Trophoblast cell (in vitro differentiated cells and primary cell): ENCODE measurements at regions not wholly inside any gene's neighbourhood (a gene's known extent, or its start where the extent isn't known, plus 50 kb on each side); places are given as distances from the start of the nearest gene placed in this dataset.
A peak's percentile ranks its signal among the peaks of the same experiment; 100 is the strongest.

ENCODE experiments used
- DNase-seq, 2 donors: peaks; one replicate each; pipeline ENCODE4 v3.0.0-alpha.2; 2016
- H2AFZ ChIP-seq: 2 replicates; pipeline ENCODE4 v1.6.1; 2013; ENCODE audit warnings: low read length, moderate library complexity, mild to moderate bottlenecking; ENCODE audit not compliant: insufficient read depth, poor library complexity
- H2AK5ac ChIP-seq: 2 replicates; pipeline ENCODE4 v1.6.1; 2013; ENCODE audit warnings: mild to moderate bottlenecking, low read length
- H2BK120ac ChIP-seq: 2 replicates; pipeline ENCODE4 v1.6.1; 2013; ENCODE audit warnings: low read length, mild to moderate bottlenecking, moderate library complexity; ENCODE audit not compliant: insufficient read depth, poor library complexity
- H2BK12ac ChIP-seq: 2 replicates; pipeline ENCODE4 v1.6.1; 2013; ENCODE audit warnings: mild to moderate bottlenecking, low read length, moderate library complexity
- H2BK5ac ChIP-seq: 2 replicates; pipeline ENCODE4 v1.6.1; 2013; ENCODE audit warnings: low read length, low read depth, moderate library complexity, mild to moderate bottlenecking; ENCODE audit not compliant: poor library complexity
- H3K14ac ChIP-seq: 2 replicates; pipeline ENCODE4 v1.6.1; 2013; ENCODE audit warnings: mild to moderate bottlenecking, low read length
- H3K18ac ChIP-seq: 2 replicates; pipeline ENCODE4 v1.6.1; 2013; ENCODE audit warnings: mild to moderate bottlenecking, low read length
- H3K23ac ChIP-seq: 2 replicates; pipeline ENCODE4 v1.6.1; 2013; ENCODE audit warnings: low read length
- H3K27ac ChIP-seq: 2 replicates; pipeline ENCODE4 v1.5.1; 2013; ENCODE audit warnings: low read depth, mild to moderate bottlenecking, inconsistent platforms, low read length, moderate library complexity
- H3K27me3 ChIP-seq: 2 replicates; pipeline ENCODE4 v1.6.1; 2013; ENCODE audit warnings: inconsistent platforms, mild to moderate bottlenecking, low read length, moderate library complexity; ENCODE audit not compliant: insufficient read depth
- H3K36me3 ChIP-seq, 2 experiments: 1 replicate in 1 of 2; 2 replicates in 1 of 2; pipeline ENCODE4 v1.6.1; 2013; ENCODE audit warnings: low read length in 2 of 2, mild to moderate bottlenecking in 2 of 2, moderate library complexity in 1 of 2; ENCODE audit not compliant: insufficient read depth in 2 of 2, control insufficient read depth in 1 of 2
- H3K4ac ChIP-seq: 2 replicates; pipeline ENCODE4 v1.6.1; 2013; ENCODE audit warnings: low read depth, mild to moderate bottlenecking, low read length, moderate library complexity
- H3K4me1 ChIP-seq, 2 experiments: 1 replicate in 1 of 2; 2 replicates in 1 of 2; pipeline ENCODE4 v1.6.1; 2013; ENCODE audit warnings: low read length in 2 of 2, mild to moderate bottlenecking in 2 of 2, moderate library complexity in 1 of 2; ENCODE audit not compliant: insufficient read depth in 2 of 2, control insufficient read depth in 1 of 2
- H3K4me2 ChIP-seq: 2 replicates; pipeline ENCODE4 v1.6.1; 2013; ENCODE audit warnings: inconsistent platforms, mild to moderate bottlenecking, low read length, moderate library complexity
- H3K4me3 ChIP-seq: 2 replicates; pipeline ENCODE4 v1.5.1; 2013; ENCODE audit warnings: mild to moderate bottlenecking, low read depth, low read length, inconsistent platforms
- H3K79me1 ChIP-seq: one replicate; pipeline ENCODE4 v1.6.1; 2013; ENCODE audit warnings: low read length
- H3K79me2 ChIP-seq: 2 replicates; pipeline ENCODE4 v1.6.1; 2013; ENCODE audit warnings: low read length, mild to moderate bottlenecking; ENCODE audit not compliant: control insufficient read depth, insufficient read depth, poor library complexity
- H3K9ac ChIP-seq: 2 replicates; pipeline ENCODE4 v1.6.1; 2013; ENCODE audit warnings: mild to moderate bottlenecking, low read length
- H3K9me3 ChIP-seq: 2 replicates; pipeline ENCODE4 v1.6.1; 2013; ENCODE audit warnings: low read depth, mild to moderate bottlenecking, control low read depth, inconsistent platforms, low read length; ENCODE audit not compliant: insufficient read depth
- H4K12ac ChIP-seq: 2 replicates; pipeline ENCODE4 v1.6.1; 2013; ENCODE audit warnings: low read depth, mild to moderate bottlenecking, low read length, moderate library complexity
- H4K8ac ChIP-seq: 2 replicates; pipeline ENCODE4 v1.6.1; 2013; ENCODE audit warnings: low read depth, mild to moderate bottlenecking, low read length, moderate library complexity
- H4K91ac ChIP-seq: one replicate; pipeline ENCODE4 v1.6.1; 2013; ENCODE audit warnings: low read depth, mild to moderate bottlenecking, low read length, moderate library complexity
- WGBS: extraction: QIAGEN DNeasy Blood & Tissue Kit; methylation state at CpG from one replicate; pipeline ENCODE4 v1.1.7; 2013; ENCODE audit warnings: missing lambda C conversion rate; ENCODE audit not compliant: insufficient read length, insufficient coverage; ENCODE audit errors: extremely low coverage; 5-methylcytosine and 5-hydroxymethylcytosine counted together

DNA sequence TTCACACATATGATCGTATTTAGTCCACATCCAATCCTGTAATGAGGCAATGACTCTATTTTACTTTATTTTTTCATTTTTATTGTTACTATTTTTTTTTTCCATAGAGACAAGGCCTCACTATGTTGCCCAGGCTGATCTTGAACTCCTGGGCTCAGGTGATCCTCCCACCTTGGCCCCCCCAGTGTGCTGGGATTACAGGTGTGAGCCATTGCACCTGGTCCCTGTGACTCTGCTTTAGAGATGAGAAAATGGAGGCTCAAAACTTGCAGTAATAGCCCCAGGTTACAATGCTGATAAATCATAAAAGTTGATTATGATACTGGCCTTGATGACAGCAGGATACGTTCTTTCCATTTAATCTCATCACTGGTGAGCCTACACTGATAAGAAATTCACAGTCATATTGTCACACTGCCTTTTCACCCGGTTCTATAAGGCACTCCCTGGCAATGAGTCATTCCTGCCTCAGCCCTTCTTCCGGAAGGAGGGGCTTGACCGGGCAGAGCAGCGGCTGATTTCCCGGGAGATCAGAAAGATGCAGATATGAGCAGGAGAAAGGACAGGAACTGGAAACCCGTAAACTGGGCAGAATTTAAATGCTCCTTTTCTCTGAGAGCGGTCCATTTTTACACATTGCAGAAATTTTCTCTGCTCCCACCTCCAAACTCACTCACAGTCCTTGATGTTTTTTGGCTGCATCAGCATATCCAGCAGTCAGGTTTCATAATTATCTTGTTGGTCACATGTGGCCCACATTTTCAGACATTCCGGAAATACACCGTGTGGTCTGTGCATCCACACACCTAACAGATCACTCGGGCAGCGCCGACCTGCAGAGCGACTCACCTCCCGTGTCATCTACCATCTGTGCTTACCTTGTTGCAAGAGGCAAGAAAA lies 616.4 kb downstream of the EFNB2 start:
- peaks cover 0 to 6% of the 10 kb centered on the region in 2 experiments for H3K4me1 ChIP-seq
- H2BK5ac ChIP-seq: no peak overlapping the region
- H3K9me3 ChIP-seq: no peaks in the 10 kb centered on the region
- H3K79me1 ChIP-seq: peaks cover 1% of the 10 kb centered on the region
- peak; percentile 94 to 95 for DNase-seq
- no peak overlapping the region for H3K14ac ChIP-seq
- H3K27me3 ChIP-seq: no peaks in the 10 kb centered on the region
- H3K27ac ChIP-seq: peak overlapping the region; percentile 18
- no peak overlapping the region for H2AFZ ChIP-seq
- H3K79me2 ChIP-seq: no peaks in the 10 kb centered on the region
- no peak overlapping the region for H3K4ac ChIP-seq
- peak overlapping the region; percentile 53 for H3K4me2 ChIP-seq
- no peak overlapping the region for H3K18ac ChIP-seq
- no peak overlapping the region for H4K12ac ChIP-seq
- no peak overlapping the region for H3K9ac ChIP-seq
- no peak overlapping the region for H3K23ac ChIP-seq
- no peak overlapping the region for H2BK12ac ChIP-seq
- H4K8ac ChIP-seq: no peak overlapping the region
- no peak overlapping the region for H4K91ac ChIP-seq
- H2AK5ac ChIP-seq: no peak overlapping the region
- WGBS: no CpG with 5 or more reads among the region's 16 CpGs
- no peaks in the 10 kb centered on the region for H3K36me3 ChIP-seq
- no peak overlapping the region for H3K4me3 ChIP-seq
- H2BK120ac ChIP-seq: no peak overlapping the region

DNA sequence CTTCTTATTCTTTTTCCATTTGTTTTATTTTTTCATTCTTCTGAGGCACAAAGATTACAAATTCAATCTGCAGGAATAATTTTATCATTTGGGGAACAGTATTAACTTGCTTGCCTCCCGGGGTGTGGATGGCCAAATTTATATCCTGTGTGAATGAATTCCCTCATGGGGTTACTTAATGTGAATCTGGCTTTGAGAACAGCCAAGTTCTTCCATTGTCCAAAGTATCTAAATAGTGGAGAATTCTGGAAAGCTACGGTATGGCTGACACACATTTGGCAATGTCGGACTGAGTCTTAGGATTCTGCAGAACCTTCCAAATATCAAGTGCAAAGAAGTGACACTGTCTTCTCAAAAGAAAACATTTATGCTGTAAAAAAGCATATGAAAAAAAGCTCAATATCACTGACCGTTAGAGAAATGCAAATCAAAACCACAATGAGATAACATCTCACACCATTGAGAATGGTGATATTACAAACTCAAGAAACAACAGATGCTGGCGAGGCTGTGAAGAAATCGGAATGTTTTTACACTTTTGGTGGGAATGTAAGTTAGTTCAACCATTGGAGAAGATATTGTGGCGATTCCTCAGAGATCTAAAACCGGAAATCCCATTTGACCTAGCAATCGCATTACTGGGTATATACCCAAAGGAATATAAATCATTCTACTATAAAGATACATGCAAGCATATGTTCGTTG lies 620.2 kb downstream of the EFNB2 start:
- no peak overlapping the region for H4K8ac ChIP-seq
- DNase-seq: peak; percentile 53 to 84

DNA sequence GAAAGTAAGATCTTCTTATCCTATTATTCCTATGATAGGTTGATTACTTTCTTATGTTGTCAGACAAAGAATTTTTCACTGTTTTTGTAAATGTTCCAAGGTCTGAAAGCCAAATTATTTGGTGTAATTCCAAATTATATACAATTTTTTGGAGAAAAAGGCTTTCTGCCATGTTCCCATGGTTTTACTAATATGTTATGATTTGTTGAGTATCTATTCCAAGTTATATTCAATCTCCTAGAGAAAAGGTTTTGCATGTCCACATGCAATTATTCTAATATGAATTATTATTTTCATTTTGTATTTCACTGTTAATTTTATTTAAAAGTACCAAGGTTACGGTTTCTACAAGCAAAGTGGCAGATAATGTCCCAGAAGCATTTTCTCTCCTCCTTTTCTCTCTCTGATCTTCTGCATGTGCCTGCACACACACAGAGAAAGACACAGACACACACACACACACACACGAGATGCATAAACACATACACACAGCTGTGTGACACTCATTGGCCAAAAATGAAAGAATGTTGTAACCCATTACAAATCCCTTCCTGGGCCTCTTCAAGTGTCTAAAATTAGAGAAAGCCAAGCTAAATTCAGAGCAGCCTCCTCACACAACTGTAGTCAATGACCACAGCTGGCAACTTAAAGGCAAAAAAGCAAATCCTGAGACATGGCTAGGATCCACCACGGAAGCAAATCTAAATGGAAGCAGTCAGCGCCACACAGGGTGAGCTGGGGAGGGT lies 621.0 kb downstream of the EFNB2 start:
- Histone ChIP-seq H3K79me2 (no peaks in the 10 kb centered on the region), H3K4ac (no peak overlapping the region), H3K36me3 (no peaks in the 10 kb centered on the region), H2BK5ac (no peak overlapping the region), H3K23ac (no peak overlapping the region), H3K9me3 (no peaks in the 10 kb centered on the region), H3K9ac (no peak overlapping the region), H2BK120ac (no peak overlapping the region), H3K4me2 (no peak overlapping the region), H3K4me1 (peaks cover 0 to 1% of the 10 kb centered on the region in 2 experiments), H2BK12ac (no peak overlapping the region), H3K4me3 (no peak overlapping the region), H3K18ac (no peak overlapping the region), H2AFZ (no peak overlapping the region), H3K27me3 (no peaks in the 10 kb centered on the region), H3K27ac (no peak overlapping the region), H4K8ac (no peak overlapping the region), H2AK5ac (no peak overlapping the region), H4K91ac (no peak overlapping the region), H3K79me1 (peaks cover 1% of the 10 kb centered on the region), H4K12ac (no peak overlapping the region), H3K14ac (no peak overlapping the region)
- WGBS: no CpG with 5 or more reads among the region's 4 CpGs
- DNase-seq: peak in 1 of 2 donors; percentile 38

More for the DNA sequence above, 620.2 kb downstream of the EFNB2 start:
- Histone ChIP-seq H3K9me3 (no peaks in the 10 kb centered on the region), H3K27ac (no peak overlapping the region), H3K4ac (no peak overlapping the region), H3K4me1 (peaks cover 0 to 3% of the 10 kb centered on the region in 2 experiments), H3K4me3 (no peak overlapping the region), H2AFZ (no peak overlapping the region), H3K9ac (no peak overlapping the region), H3K18ac (no peak overlapping the region), H2BK120ac (no peak overlapping the region), H3K4me2 (no peak overlapping the region), H4K91ac (no peak overlapping the region), H3K23ac (no peak overlapping the region), H2AK5ac (no peak overlapping the region), H4K12ac (no peak overlapping the region), H2BK12ac (no peak overlapping the region), H3K79me2 (no peaks in the 10 kb centered on the region), H3K14ac (no peak overlapping the region), H3K27me3 (no peaks in the 10 kb centered on the region), H2BK5ac (no peak overlapping the region), H3K79me1 (peaks cover 1% of the 10 kb centered on the region), H3K36me3 (no peaks in the 10 kb centered on the region)
- WGBS: no CpG with 5 or more reads among the region's 10 CpGs

DNA sequence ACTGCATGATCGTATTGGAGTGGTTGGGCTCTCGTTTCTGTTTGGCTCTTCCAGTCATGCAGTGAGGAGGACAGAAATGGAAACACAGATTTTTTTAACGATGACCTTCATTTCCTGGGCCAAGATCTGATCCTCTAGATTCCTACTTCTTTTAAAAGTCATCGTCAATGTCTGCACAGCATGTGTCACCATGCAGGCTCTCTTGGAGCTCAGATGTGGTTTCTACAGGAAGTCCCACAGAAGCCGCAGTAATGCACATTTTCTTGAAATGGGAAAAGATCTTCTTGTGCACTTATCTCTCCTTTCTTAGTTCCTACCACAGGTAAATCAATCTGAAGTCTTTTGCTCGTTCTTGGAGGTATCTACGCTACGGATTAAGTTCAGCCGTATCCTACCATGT lies 626.9 kb downstream of the EFNB2 start:
- Histone ChIP-seq H3K23ac (no peak overlapping the region), H2BK12ac (no peak overlapping the region), H3K27me3 (no peaks in the 10 kb centered on the region), H3K9ac (no peak overlapping the region), H3K79me1 (no peaks in the 10 kb centered on the region), H4K12ac (no peak overlapping the region), H3K9me3 (no peaks in the 10 kb centered on the region), H4K8ac (no peak overlapping the region), H2AK5ac (no peak overlapping the region), H3K36me3 (no peaks in the 10 kb centered on the region), H2BK120ac (no peak overlapping the region), H3K4me3 (no peak overlapping the region), H3K4me1 (no peaks in the 10 kb centered on the region), H4K91ac (no peak overlapping the region), H2BK5ac (no peak overlapping the region), H3K4me2 (no peak overlapping the region), H3K14ac (no peak overlapping the region), H3K18ac (no peak overlapping the region), H2AFZ (no peak overlapping the region), H3K4ac (no peak overlapping the region), H3K27ac (no peak overlapping the region), H3K79me2 (no peaks in the 10 kb centered on the region)
- no CpG with 5 or more reads among the region's 9 CpGs for WGBS
- DNase-seq: no peak
